Stomach (tissue), 4 donors: ENCODE measurements at regions not wholly inside any gene's neighbourhood (a gene's known extent, or its start where the extent isn't known, plus 50 kb on each side); places are given as distances from the start of the nearest gene placed in this dataset.

Experiments
- CTCF ChIP-seq, 7 experiments: fragments of 450-650 bp in 4 of 7; fragments of 200-600 bp in 3 of 7; sonication (generic) in 3 of 7; IDR thresholded peaks; one replicate each; pipeline ENCODE4 v1.5.1; 2016 to 2019; ENCODE audit warnings: antibody characterized with exemption in 7 of 7, control low read depth in 2 of 7, mild to moderate bottlenecking in 1 of 7
- POLR2A ChIP-seq, 4 donors: fragments of 450-650 bp; IDR thresholded peaks; one replicate each; pipeline ENCODE4 v1.6.1; 2016; ENCODE audit warnings: antibody characterized with exemption in 4 of 4, control low read depth in 2 of 4, mild to moderate bottlenecking in 1 of 4, moderate library complexity in 1 of 4

GRCh38 chr10:55766212-55766611 lies 594.8 kb downstream of the ZWINT start:
- TF ChIP-seq CTCF (IDR thresholded peaks at IDR 0.05): no peak
- TF ChIP-seq POLR2A (IDR thresholded peaks at IDR 0.05): no peak
